ENCODE measurements at regions not wholly inside any gene's neighbourhood (a gene's known extent, or its start where the extent isn't known, plus 50 kb on each side); places are given as distances from the start of the nearest gene placed in this dataset.

- TF ChIP-seq CTCF (IDR thresholded peaks at IDR 0.05; ENCODE audit: unreplicated experiment): no peak
- no peaks in the 10 kb centered on the region for H3K9me3 Mint-ChIP-seq (ENCODE audit: low read depth)
- no peak for DNase-seq (ENCODE audit: low spot score, unreplicated experiment)
- no peak overlapping the region for H3K4me3 Mint-ChIP-seq (ENCODE audit: low read depth)
- no peak overlapping the region for H3K27ac Mint-ChIP-seq
- no peaks in the 10 kb centered on the region for H3K4me1 Mint-ChIP-seq (ENCODE audit: low read depth)
- peaks cover 62% of the 10 kb centered on the region for H3K27me3 Mint-ChIP-seq
- H3K36me3 Mint-ChIP-seq (ENCODE audit: insufficient read depth): no peaks in the 10 kb centered on the region
Observed at GRCh38 chr9:126750941-126751725, 53.7 kb upstream of the ZBTB43 start.

- no peak for DNase-seq (ENCODE audit: low spot score, unreplicated experiment)
- Mint-ChIP-seq H3K4me3 (ENCODE audit: low read depth) (no peak overlapping the region), H3K9me3 (ENCODE audit: low read depth) (no peaks in the 10 kb centered on the region)
Observed at GRCh38 chr9:126752376-126752775, 52.5 kb upstream of the ZBTB43 start.

GRCh38 chr9:126752881-126753670 is 51.8 kb upstream of the ZBTB43 start:
- no peak overlapping the region for H3K27ac Mint-ChIP-seq
- H3K4me1 Mint-ChIP-seq (ENCODE audit: low read depth): no peaks in the 10 kb centered on the region
- H3K4me3 Mint-ChIP-seq (ENCODE audit: low read depth): no peak overlapping the region
- H3K9me3 Mint-ChIP-seq (ENCODE audit: low read depth): no peaks in the 10 kb centered on the region
- no peak for DNase-seq (ENCODE audit: low spot score, unreplicated experiment)
- no peaks in the 10 kb centered on the region for H3K36me3 Mint-ChIP-seq (ENCODE audit: insufficient read depth)
- no peak for TF ChIP-seq CTCF (IDR thresholded peaks at IDR 0.05; ENCODE audit: unreplicated experiment)
- H3K27me3 Mint-ChIP-seq: peaks cover 57% of the 10 kb centered on the region

More at GRCh38 chr9:126752376-126752775, 52.5 kb upstream of the ZBTB43 start:
- no peak for TF ChIP-seq CTCF (IDR thresholded peaks at IDR 0.05; ENCODE audit: unreplicated experiment)
- Mint-ChIP-seq H3K27me3 (peaks cover 63% of the 10 kb centered on the region), H3K27ac (no peak overlapping the region), H3K36me3 (ENCODE audit: insufficient read depth) (no peaks in the 10 kb centered on the region), H3K4me1 (ENCODE audit: low read depth) (no peaks in the 10 kb centered on the region)

GRCh38 chr9:126754436-126755316 is 50.2 kb upstream of the ZBTB43 start:
- no peak overlapping the region for H3K27ac Mint-ChIP-seq
- no peaks in the 10 kb centered on the region for H3K4me1 Mint-ChIP-seq (ENCODE audit: low read depth)
- H3K27me3 Mint-ChIP-seq: peaks cover 62% of the 10 kb centered on the region
- H3K9me3 Mint-ChIP-seq (ENCODE audit: low read depth): no peaks in the 10 kb centered on the region
- no peaks in the 10 kb centered on the region for H3K36me3 Mint-ChIP-seq (ENCODE audit: insufficient read depth)
- no peak overlapping the region for H3K4me3 Mint-ChIP-seq (ENCODE audit: low read depth)
- no peak for TF ChIP-seq CTCF (IDR thresholded peaks at IDR 0.05; ENCODE audit: unreplicated experiment)
- no peak for DNase-seq (ENCODE audit: low spot score, unreplicated experiment)

Data from progenitor cell of endocrine pancreas (in vitro differentiated cells).